Stimulated activated CD4-positive, alpha-beta T cell treated with anti-CD3 and anti-CD28 coated beads, TNF-alpha, amount 100 ng/mL, for 48 hours (primary cell): ENCODE measurements at regions not wholly inside any gene's neighbourhood (a gene's known extent, or its start where the extent isn't known, plus 50 kb on each side); places are given as distances from the start of the nearest gene placed in this dataset.

ENCODE experiments used
- DNase-seq, 3 donors: peaks; one replicate each; pipeline ENCODE4 v3.0.0-alpha.2; 2020; ENCODE audit warnings: low read depth in 3 of 3

- DNase-seq, result no peak
These were observed 52.8 kb upstream of the FBXL7 start for GRCh38 chr5:15447209-15447608.

DNA sequence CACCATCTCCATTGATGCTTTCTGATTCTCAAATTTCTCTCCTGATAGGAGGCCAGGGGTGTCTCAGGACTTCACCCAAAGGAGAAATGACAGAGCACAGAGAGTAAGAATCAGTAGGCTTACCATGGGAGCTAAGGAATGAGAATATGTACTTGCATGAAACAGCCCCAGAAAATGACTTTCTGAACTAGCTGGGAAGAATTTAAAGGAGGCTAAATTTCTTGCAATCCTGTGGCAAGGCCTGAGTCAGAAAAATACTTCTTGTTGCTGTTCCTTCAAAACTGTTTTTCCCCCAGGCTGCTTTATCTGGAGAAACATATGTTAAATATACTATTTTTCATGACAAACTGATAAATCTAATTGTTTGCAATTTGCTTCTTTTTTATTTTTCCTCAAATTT is 53.4 kb upstream of the FBXL7 start:
- no peak for DNase-seq

DNA sequence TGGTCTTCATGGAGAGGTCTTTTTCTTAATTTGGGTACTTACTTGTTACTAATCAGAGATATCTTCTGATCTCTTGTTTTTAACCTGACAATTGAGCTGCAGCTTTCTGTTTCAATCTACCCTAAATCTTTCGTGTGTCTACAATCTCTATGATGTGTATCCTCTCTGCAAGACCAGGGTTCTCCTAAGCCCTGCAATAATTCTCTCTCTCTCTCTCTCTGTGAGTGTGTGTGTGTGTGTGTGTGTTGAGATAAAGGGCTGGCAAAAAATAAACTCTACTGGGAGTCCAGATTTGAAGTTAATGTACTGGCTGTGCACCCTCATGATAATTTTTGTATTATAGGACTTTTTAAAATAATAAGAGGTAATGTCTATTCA is 57.8 kb upstream of the FBXL7 start:
- DNase-seq, result no peak

- DNase-seq, result no peak
These were observed 58.4 kb upstream of the FBXL7 start for GRCh38 chr5:15441433-15442192.

DNA sequence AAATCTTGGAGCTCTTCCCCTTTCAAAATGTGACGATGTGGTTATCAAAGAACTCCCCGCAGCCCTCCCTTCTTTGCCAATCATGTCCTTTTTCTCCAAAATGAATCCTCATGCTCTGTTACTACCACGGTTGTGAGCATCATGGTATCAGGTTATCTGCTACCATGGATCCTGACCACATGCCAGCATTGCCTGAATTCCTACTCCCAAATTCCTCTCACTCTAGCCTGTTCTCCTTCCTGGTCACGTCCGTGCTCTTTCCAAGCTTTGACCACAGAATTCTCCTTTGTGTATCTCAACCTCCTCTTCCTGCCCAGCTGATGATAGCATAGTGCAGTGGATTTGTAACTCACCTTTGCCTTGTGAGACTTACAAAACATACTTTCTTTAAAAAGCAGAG is 59.5 kb upstream of the FBXL7 start:
- DNase-seq, result no peak

DNA sequence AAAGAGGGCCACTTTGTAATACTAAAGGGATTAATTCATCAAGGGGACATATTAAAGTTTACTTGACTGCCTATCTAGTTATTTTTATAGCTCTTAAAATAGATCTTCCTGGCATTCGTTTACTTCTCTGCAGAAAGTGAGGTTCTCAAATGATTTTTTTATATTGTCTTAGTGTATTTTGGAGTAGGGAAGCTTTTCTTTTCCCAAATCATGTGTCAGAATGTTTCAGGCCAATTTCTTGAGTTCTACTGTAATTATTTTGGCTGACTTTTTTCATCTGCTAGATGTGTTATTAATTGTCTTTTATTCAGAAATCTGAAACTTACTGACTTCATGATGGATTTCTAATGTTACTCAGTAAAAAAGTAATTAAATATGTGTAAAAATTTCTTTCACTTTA is 60.2 kb upstream of the FBXL7 start:
- DNase-seq, result no peak

DNA sequence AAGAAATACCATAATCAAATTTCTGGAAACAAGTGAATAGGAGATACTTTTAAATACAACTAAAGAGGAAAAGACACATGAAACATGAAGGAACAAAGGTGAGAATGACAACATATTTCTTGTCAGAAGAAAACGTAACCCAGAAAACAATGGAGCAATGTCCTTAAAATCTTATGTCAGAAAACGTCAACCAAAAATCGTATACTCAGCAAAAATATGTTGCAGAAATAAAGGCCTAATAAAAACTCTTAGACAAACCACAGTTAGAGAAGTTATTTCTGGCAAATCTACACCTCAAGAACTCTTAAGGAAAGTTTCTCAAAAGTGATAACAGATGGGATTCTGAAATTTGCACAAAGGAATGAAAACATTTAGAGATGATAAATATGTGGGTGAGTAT is 66.3 kb upstream of the FBXL7 start:
- no peak for DNase-seq

- DNase-seq, result no peak
These were observed 68.1 kb upstream of the FBXL7 start for GRCh38 chr5:15431923-15432322.

DNA sequence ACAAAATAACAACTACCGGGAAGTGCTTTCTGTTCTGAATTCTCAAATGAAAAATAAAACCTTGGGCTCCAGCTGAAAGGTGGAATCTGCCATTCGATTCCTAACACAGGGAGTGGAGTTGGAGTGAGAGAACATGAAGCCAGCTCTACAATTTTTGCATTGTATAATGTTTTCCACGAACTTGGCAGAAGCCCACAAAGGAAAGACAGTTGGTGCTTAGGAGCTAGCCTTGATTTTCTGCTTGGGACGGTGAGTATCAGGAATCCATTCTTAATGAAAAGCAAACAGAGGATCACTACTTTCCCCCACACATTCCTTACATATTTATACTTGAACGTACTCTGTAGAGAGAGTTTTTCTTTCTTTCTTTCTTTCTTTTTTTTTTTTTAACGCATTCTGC is 74.2 kb upstream of the FBXL7 start:
- no peak for DNase-seq

- DNase-seq, result no peak
These were observed 75.2 kb upstream of the FBXL7 start for GRCh38 chr5:15424769-15425168.

- no peak for DNase-seq
These were observed 78.0 kb upstream of the FBXL7 start for GRCh38 chr5:15421921-15422412.

DNA sequence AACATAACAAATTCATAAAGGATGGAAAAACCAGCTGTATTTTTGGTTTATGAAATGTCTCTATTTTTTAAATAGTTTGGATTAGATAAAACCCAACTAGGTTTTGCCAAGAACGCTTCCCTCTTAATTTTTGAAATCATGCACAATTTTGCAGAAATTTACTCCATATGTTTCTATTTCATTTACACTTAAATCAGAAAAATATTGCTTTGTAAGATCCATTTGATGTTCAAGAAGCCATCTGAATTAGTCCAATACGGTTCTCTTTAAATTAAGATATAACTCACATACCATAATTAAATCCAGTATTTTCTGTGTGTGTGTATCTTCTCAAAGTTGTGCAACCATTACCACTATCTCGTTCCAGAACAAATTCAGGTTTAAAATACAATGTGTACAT is 78.6 kb upstream of the FBXL7 start:
- DNase-seq, result no peak

- DNase-seq, result no peak
These were observed 79.8 kb upstream of the FBXL7 start for GRCh38 chr5:15420201-15420600.

DNA sequence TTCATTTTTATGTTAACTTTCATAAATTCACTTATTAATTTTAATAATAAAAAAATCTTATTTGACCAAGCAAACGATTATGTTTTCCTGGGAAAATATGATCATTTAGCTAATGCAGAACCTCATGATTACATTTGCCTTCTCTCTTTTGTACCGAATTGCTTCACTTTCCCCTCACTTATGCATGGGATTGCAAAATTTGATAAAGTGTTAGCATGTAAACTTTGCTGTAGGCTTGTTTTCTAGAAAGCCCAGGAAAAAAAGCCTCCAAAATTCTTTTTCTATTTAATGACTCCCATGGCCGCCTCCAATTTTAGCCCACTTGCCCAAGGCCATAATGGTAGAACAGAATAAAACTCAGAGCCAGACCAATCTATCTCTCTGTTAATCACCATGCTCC is 82.8 kb upstream of the FBXL7 start:
- no peak for DNase-seq

GRCh38 chr5:15406478-15406877 is 93.5 kb upstream of the FBXL7 start:
- DNase-seq, result no peak

GRCh38 chr5:15393146-15393545 is 106.8 kb upstream of the FBXL7 start:
- DNase-seq, result no peak

- no peak for DNase-seq
These were observed 108.1 kb upstream of the FBXL7 start for GRCh38 chr5:15391704-15392397.

GRCh38 chr5:15388866-15389265 is 111.1 kb upstream of the FBXL7 start:
- no peak for DNase-seq

DNA sequence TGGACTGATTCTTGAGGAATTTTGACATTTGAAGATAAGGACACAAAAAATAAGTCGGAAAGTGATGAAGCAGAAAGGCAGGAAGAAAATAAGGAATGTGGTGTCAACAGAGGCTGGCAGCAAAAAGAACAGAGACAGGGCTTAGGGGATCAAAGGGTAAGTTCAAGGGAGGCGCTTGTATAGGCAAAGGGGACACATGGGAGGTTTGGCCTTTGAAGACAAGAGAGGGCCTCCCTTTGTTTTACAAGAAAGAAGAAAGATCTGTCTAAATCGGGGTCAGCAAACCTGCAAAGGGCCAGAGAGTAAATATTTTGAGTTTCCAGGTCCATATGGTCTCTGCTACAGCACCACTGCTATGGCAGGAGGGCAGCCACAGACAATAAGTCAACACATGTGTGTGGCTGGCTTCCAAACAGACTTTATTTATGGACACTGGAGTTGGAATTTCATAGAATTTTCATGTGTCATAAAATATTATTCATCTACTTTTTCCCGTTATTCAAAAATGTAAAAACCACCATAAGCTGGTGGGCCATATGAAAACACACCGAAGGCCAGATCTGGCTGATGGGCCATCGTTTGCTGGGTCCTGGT is 112.0 kb upstream of the FBXL7 start:
- no peak for DNase-seq

- DNase-seq, result no peak
These were observed 113.9 kb upstream of the FBXL7 start for GRCh38 chr5:15386122-15386521.

GRCh38 chr5:15385553-15385952 is 114.4 kb upstream of the FBXL7 start:
- no peak for DNase-seq

DNA sequence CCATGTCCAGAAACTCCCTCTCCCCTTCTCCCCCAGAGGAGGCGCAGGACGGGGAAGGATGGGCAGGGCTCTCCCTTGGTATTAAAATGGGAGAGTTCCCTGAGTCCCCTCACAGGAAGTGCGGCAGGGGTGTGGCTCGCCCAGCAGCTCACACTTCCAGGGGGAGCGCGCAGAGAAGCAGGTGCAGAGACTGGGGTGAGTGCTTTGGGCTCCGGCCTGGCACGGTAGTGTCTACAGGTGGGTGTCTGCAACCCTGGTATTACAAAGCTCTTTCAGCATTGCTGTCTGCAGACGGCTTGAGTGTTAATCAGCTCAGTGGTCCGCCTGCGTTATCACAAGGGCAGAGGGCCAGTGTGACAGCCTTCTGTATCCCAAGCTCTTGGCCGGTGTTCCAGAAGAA is 114.9 kb upstream of the FBXL7 start:
- no peak for DNase-seq

DNA sequence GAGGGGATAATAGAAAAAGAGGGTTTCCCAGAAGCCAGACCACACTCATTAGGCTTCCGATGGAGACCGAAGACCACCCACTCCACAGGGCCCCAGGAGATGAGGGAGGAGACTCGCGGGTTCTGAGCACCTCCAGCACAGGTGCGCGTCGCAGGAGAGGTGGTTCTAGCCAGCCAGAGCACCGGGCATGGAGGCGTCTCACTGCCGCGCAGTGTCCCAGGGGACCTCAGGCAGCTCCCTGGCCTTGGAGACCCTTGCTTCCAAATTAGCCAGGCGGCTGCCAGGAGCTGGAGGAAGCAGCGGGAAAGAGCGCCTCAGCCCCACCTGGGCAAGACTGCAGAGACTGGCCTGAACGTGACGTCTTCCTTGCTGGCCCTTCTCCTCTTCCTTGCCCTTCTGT is 115.4 kb upstream of the FBXL7 start:
- DNase-seq, result no peak
